Peyer's patch (tissue), 4 donors: ENCODE measurements at regions not wholly inside any gene's neighbourhood (a gene's known extent, or its start where the extent isn't known, plus 50 kb on each side); places are given as distances from the start of the nearest gene placed in this dataset.

Source experiments
- CTCF ChIP-seq, 6 experiments: fragments of 450-650 bp in 4 of 6; fragments of 200-600 bp in 2 of 6; sonication (generic) in 1 of 6; IDR thresholded peaks; one replicate each; pipeline ENCODE4 v1.5.1; 2017 to 2019; ENCODE audit warnings: antibody characterized with exemption in 6 of 6, mild to moderate bottlenecking in 3 of 6, moderate library complexity in 1 of 6
- POLR2A ChIP-seq, 2 donors: fragments of 450-650 bp; IDR thresholded peaks; one replicate each; pipeline ENCODE4 v1.5.1; 2017; ENCODE audit warnings: antibody characterized with exemption in 2 of 2, mild to moderate bottlenecking in 2 of 2, moderate library complexity in 2 of 2

GRCh38 chr18:60010984-60011383 lies 111.2 kb downstream of the PMAIP1 start:
- TF ChIP-seq POLR2A (IDR thresholded peaks at IDR 0.05) (no peak), CTCF (IDR thresholded peaks at IDR 0.05) (no peak)
